WTC11 (cell line): ENCODE measurements at regions not wholly inside any gene's neighbourhood (a gene's known extent, or its start where the extent isn't known, plus 50 kb on each side); places are given as distances from the start of the nearest gene placed in this dataset.

ENCODE experiments used
- ATAC-seq: fragments of 200-7000 bp; cut with Tn5 transposase; 2 replicates; pipeline ENCODE4 v1.10.0; 2021; ENCODE audit warnings: mild to moderate bottlenecking, moderate library complexity
- CTCF ChIA-PET: fragments of 300-600 bp; sonication (Branson Sonifier 250); formaldehyde crosslinking; loops from one replicate; lab custom pipeline; 2021; ENCODE audit warnings: antibody characterized with exemption; lab: Charles Lee
- POLR2A ChIA-PET: fragments of 350-600 bp; sonication (Branson Sonifier 250); formaldehyde crosslinking; loops from one replicate; lab custom pipeline; 2021; ENCODE audit warnings: antibody characterized with exemption; lab: Charles Lee
- DNase-seq: peaks from one replicate; pipeline ENCODE4 v3.0.0; 2021; ENCODE audit warnings: low spot score
- H3K27ac Mint-ChIP-seq: 2 replicates; pipeline ENCODE4 v1.8.0; 2021; ENCODE audit warnings: mixed read lengths
- H3K27me3 Mint-ChIP-seq: 2 replicates; pipeline ENCODE4 v1.8.0; 2021; ENCODE audit warnings: low read depth, mild to moderate bottlenecking, moderate library complexity, mixed read lengths
- H3K36me3 Mint-ChIP-seq: 2 replicates; pipeline ENCODE4 v1.8.0; 2021; ENCODE audit warnings: mixed read lengths
- H3K4me1 Mint-ChIP-seq: 2 replicates; pipeline ENCODE4 v1.8.0; 2022; ENCODE audit warnings: mixed read lengths
- H3K4me3 Mint-ChIP-seq: 2 replicates; pipeline ENCODE4 v1.8.0; 2021; ENCODE audit warnings: mild to moderate bottlenecking, moderate library complexity, mixed read lengths
- H3K9me3 Mint-ChIP-seq: 2 replicates; pipeline ENCODE4 v1.8.0; 2021; ENCODE audit warnings: mixed read lengths
- ATF2 ChIP-seq: sonication (generic); formaldehyde crosslinking; IDR thresholded peaks from 2 replicates; pipeline ENCODE4 v1.8.1; 2022; ENCODE audit warnings: low read depth, missing genetic modification reagents, borderline replicate concordance
- CBFB ChIP-seq: sonication (generic); formaldehyde crosslinking; IDR thresholded peaks from 2 replicates; pipeline ENCODE4 v1.8.1; 2022; ENCODE audit warnings: mild to moderate bottlenecking, low read depth, missing genetic modification reagents
- E2F4 ChIP-seq: sonication (generic); formaldehyde crosslinking; IDR thresholded peaks from 2 replicates; pipeline ENCODE4 v1.8.1; 2022; ENCODE audit warnings: low read depth, mild to moderate bottlenecking, moderate library complexity, missing genetic modification reagents, borderline replicate concordance
- ESRRA ChIP-seq: sonication (generic); formaldehyde crosslinking; IDR thresholded peaks from 2 replicates; pipeline ENCODE4 v1.8.1; 2022; ENCODE audit warnings: mild to moderate bottlenecking, missing genetic modification reagents, borderline replicate concordance
- ETV6 ChIP-seq: sonication (generic); formaldehyde crosslinking; IDR thresholded peaks from 2 replicates; pipeline ENCODE4 v1.8.1; 2022; ENCODE audit warnings: mild to moderate bottlenecking, missing genetic modification reagents
- GABPB1 ChIP-seq: sonication (generic); formaldehyde crosslinking; IDR thresholded peaks from 2 replicates; pipeline ENCODE4 v1.8.1; 2023; ENCODE audit warnings: mild to moderate bottlenecking, missing genetic modification reagents
- GTF2I ChIP-seq: fragments of 250-450 bp; sonication (Bioruptor Pico); conservative IDR thresholded peaks from 2 replicates; pipeline ENCODE4 v1.4.0; 2021; ENCODE audit warnings: mild to moderate bottlenecking
- JAZF1 ChIP-seq: fragments of 250-450 bp; sonication (Bioruptor Pico); IDR thresholded peaks from 2 replicates; pipeline ENCODE4 v1.9.0; 2021; ENCODE audit warnings: moderate library complexity, mild to moderate bottlenecking, inconsistent platforms
- NFE2L1 ChIP-seq: sonication (generic); formaldehyde crosslinking; IDR thresholded peaks from 2 replicates; pipeline ENCODE4 v1.8.1; 2023; ENCODE audit warnings: missing genetic modification reagents
- NFYB ChIP-seq: sonication (generic); formaldehyde crosslinking; conservative IDR thresholded peaks from 2 replicates; pipeline ENCODE4 v1.8.0; 2022; ENCODE audit warnings: low read depth, missing genetic modification reagents
- NR3C1 ChIP-seq: sonication (generic); formaldehyde crosslinking; conservative IDR thresholded peaks from 2 replicates; pipeline ENCODE4 v1.8.1; 2023; ENCODE audit warnings: low read depth, mild to moderate bottlenecking, missing genetic modification reagents
- SMAD3 ChIP-seq: sonication (generic); formaldehyde crosslinking; IDR thresholded peaks from 2 replicates; pipeline ENCODE4 v1.8.0; 2022; ENCODE audit warnings: missing genetic modification reagents, mild to moderate bottlenecking, borderline replicate concordance
- SOX15 ChIP-seq: fragments of 250-450 bp; sonication (Bioruptor Pico); IDR thresholded peaks from 2 replicates; pipeline ENCODE4 v1.9.0; 2021; ENCODE audit warnings: mild to moderate bottlenecking
- TEAD4 ChIP-seq: sonication (generic); formaldehyde crosslinking; IDR thresholded peaks from 2 replicates; pipeline ENCODE4 v1.8.0; 2022; ENCODE audit warnings: mild to moderate bottlenecking, missing genetic modification reagents
- ZNF138 ChIP-seq: sonication (generic); formaldehyde crosslinking; conservative IDR thresholded peaks from 2 replicates; pipeline ENCODE4 v1.8.1; 2022; ENCODE audit warnings: mild to moderate bottlenecking, moderate library complexity, missing genetic modification reagents
- ZNF219 ChIP-seq: sonication (generic); formaldehyde crosslinking; IDR thresholded peaks from 2 replicates; pipeline ENCODE4 v1.8.0; 2023; ENCODE audit warnings: missing genetic modification reagents, mild to moderate bottlenecking, borderline replicate concordance
- ZNF232 ChIP-seq: sonication (generic); formaldehyde crosslinking; IDR thresholded peaks from 2 replicates; pipeline ENCODE4 v1.8.0; 2022; ENCODE audit warnings: mild to moderate bottlenecking, missing genetic modification reagents
- ZNF423 ChIP-seq: fragments of 250-450 bp; sonication (Bioruptor Pico); IDR thresholded peaks from 2 replicates; pipeline ENCODE4 v2.1.2; 2022; ENCODE audit warnings: mild to moderate bottlenecking, moderate library complexity
- ZNF512 ChIP-seq: sonication (generic); formaldehyde crosslinking; IDR thresholded peaks from 2 replicates; pipeline ENCODE4 v1.8.1; 2022; ENCODE audit warnings: missing genetic modification reagents, borderline replicate concordance
- ZNF671 ChIP-seq: fragments of 250-450 bp; sonication (Bioruptor Pico); IDR thresholded peaks from 2 replicates; pipeline ENCODE4 v1.8.0; 2021; ENCODE audit warnings: mild to moderate bottlenecking
- TF ChIP-seq, protein P1 (sequence below): sonication (generic); formaldehyde crosslinking; conservative IDR thresholded peaks from 2 replicates; pipeline ENCODE4 v1.8.1; 2022; ENCODE audit warnings: mild to moderate bottlenecking, missing genetic modification reagents
- TF ChIP-seq, protein P2 (sequence below): sonication (generic); formaldehyde crosslinking; IDR thresholded peaks from 2 replicates; pipeline ENCODE4 v1.8.0; 2022; ENCODE audit warnings: mild to moderate bottlenecking, missing genetic modification reagents
- TF ChIP-seq, protein P3 (sequence below): sonication (generic); formaldehyde crosslinking; IDR thresholded peaks from 2 replicates; pipeline ENCODE4 v1.8.0; 2022; ENCODE audit warnings: mild to moderate bottlenecking, missing genetic modification reagents
- TF ChIP-seq, protein P4 (sequence below): sonication (generic); formaldehyde crosslinking; conservative IDR thresholded peaks from 2 replicates; pipeline ENCODE4 v1.8.1; 2023; ENCODE audit warnings: mild to moderate bottlenecking, low read depth, missing genetic modification reagents, moderate library complexity

- peaks cover 13% of the 10 kb centered on the region for H3K36me3 Mint-ChIP-seq
- TF ChIP-seq ZNF138, result no peak
- TF ChIP-seq ZNF512 (CRISPR knock-in tag), result no peak
- TF ChIP-seq SOX15 (CRISPR knock-in tag), result no peak
- TF ChIP-seq ATF2 (CRISPR knock-in tag), result no peak
- TF ChIP-seq NFYB, result no peak
- TF ChIP-seq NR3C1 (CRISPR knock-in tag), result no peak
- TF ChIP-seq ZNF232, result no peak
- TF ChIP-seq ETV6 (CRISPR knock-in tag), result no peak
- TF ChIP-seq ZNF671 (CRISPR knock-in tag), result no peak
- TF ChIP-seq, all 79 proteins: peak for 0
- H3K27me3 Mint-ChIP-seq, result peaks cover 3% of the 10 kb centered on the region; the same call in 1 of the 2 replicates
- ChIA-PET POLR2A (no interaction called here), CTCF (no interaction called here)
- H3K27ac Mint-ChIP-seq, result no peak overlapping the region
- peak; percentile 69 for ATAC-seq
- H3K9me3 Mint-ChIP-seq, result peaks cover 56% of the 10 kb centered on the region
- no peaks in the 10 kb centered on the region for H3K4me1 Mint-ChIP-seq
- H3K4me3 Mint-ChIP-seq, result no peak overlapping the region
- no peak for DNase-seq
Measured at GRCh38 chr14:80037349-80037748, 174.0 kb downstream of the DIO2 start.

DNA sequence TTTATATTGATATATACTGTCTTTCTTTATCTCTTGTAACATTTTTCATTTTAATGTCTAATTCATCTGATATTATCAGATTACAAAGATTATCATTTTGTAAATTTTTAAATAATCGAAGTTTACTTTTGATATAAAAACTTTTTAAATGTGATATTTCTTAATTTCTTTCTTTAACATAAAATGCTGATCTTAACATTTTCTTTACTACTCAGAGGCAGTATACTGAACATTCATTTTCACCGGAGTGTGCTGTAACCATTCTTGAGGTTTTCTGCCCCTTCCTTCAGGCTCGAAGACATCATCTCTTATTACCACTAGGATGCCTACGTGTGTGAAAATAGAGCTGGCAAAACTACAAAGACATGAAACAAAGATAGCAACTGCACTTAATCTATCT lies 186.9 kb downstream of the DIO2 start:
- H3K4me3 Mint-ChIP-seq, result no peak overlapping the region
- POLR2A ChIA-PET, result no interaction called here
- no peaks in the 10 kb centered on the region for H3K27me3 Mint-ChIP-seq
- TF ChIP-seq ZNF232 (no peak), NR3C1 (CRISPR knock-in tag) (no peak), GTF2I (CRISPR knock-in tag) (no peak), JAZF1 (CRISPR knock-in tag) (no peak), SMAD3 (CRISPR knock-in tag) (no peak), ATF2 (CRISPR knock-in tag) (no peak), E2F4 (CRISPR knock-in tag) (no peak), GABPB1 (CRISPR knock-in tag) (no peak), ZNF423 (CRISPR knock-in tag) (no peak), CBFB (CRISPR knock-in tag) (no peak), NFE2L1 (no peak), ESRRA (CRISPR knock-in tag) (no peak), TEAD4 (CRISPR knock-in tag) (no peak), ZNF219 (CRISPR knock-in tag) (no peak)
- TF ChIP-seq, protein P1, sequence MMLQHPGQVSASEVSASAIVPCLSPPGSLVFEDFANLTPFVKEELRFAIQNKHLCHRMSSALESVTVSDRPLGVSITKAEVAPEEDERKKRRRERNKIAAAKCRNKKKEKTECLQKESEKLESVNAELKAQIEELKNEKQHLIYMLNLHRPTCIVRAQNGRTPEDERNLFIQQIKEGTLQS (CRISPR knock-in tag), result no peak
- TF ChIP-seq, protein P2, sequence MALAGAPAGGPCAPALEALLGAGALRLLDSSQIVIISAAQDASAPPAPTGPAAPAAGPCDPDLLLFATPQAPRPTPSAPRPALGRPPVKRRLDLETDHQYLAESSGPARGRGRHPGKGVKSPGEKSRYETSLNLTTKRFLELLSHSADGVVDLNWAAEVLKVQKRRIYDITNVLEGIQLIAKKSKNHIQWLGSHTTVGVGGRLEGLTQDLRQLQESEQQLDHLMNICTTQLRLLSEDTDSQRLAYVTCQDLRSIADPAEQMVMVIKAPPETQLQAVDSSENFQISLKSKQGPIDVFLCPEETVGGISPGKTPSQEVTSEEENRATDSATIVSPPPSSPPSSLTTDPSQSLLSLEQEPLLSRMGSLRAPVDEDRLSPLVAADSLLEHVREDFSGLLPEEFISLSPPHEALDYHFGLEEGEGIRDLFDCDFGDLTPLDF (CRISPR knock-in tag), result no peak
- TF ChIP-seq, protein P3, sequence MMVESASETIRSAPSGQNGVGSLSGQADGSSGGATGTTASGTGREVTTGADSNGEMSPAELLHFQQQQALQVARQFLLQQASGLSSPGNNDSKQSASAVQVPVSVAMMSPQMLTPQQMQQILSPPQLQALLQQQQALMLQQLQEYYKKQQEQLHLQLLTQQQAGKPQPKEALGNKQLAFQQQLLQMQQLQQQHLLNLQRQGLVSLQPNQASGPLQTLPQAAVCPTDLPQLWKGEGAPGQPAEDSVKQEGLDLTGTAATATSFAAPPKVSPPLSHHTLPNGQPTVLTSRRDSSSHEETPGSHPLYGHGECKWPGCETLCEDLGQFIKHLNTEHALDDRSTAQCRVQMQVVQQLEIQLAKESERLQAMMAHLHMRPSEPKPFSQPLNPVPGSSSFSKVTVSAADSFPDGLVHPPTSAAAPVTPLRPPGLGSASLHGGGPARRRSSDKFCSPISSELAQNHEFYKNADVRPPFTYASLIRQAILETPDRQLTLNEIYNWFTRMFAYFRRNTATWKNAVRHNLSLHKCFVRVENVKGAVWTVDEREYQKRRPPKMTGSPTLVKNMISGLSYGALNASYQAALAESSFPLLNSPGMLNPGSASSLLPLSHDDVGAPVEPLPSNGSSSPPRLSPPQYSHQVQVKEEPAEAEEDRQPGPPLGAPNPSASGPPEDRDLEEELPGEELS (CRISPR knock-in tag), result no peak
- TF ChIP-seq, protein P4, sequence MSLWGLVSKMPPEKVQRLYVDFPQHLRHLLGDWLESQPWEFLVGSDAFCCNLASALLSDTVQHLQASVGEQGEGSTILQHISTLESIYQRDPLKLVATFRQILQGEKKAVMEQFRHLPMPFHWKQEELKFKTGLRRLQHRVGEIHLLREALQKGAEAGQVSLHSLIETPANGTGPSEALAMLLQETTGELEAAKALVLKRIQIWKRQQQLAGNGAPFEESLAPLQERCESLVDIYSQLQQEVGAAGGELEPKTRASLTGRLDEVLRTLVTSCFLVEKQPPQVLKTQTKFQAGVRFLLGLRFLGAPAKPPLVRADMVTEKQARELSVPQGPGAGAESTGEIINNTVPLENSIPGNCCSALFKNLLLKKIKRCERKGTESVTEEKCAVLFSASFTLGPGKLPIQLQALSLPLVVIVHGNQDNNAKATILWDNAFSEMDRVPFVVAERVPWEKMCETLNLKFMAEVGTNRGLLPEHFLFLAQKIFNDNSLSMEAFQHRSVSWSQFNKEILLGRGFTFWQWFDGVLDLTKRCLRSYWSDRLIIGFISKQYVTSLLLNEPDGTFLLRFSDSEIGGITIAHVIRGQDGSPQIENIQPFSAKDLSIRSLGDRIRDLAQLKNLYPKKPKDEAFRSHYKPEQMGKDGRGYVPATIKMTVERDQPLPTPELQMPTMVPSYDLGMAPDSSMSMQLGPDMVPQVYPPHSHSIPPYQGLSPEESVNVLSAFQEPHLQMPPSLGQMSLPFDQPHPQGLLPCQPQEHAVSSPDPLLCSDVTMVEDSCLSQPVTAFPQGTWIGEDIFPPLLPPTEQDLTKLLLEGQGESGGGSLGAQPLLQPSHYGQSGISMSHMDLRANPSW (CRISPR knock-in tag), result no peak

More for the DNA sequence above, 186.9 kb downstream of the DIO2 start:
- H3K9me3 Mint-ChIP-seq, result peaks cover 62% of the 10 kb centered on the region
- H3K27ac Mint-ChIP-seq, result no peak overlapping the region
- peaks cover 18% of the 10 kb centered on the region for H3K36me3 Mint-ChIP-seq
- CTCF ChIA-PET, result no interaction called here
- ATAC-seq (no peak), DNase-seq (no peak)
- no peaks in the 10 kb centered on the region for H3K4me1 Mint-ChIP-seq
